Left renal cortex interstitium (tissue), 4 donors: ENCODE measurements at regions not wholly inside any gene's neighbourhood (a gene's known extent, or its start where the extent isn't known, plus 50 kb on each side); places are given as distances from the start of the nearest gene placed in this dataset.
A peak's percentile ranks its signal among the peaks of the same experiment; 100 is the strongest.

Source experiments
- DNase-seq, 4 donors: peaks; one replicate each; pipeline ENCODE4 v3.0.0-alpha.2; 2013; ENCODE audit warnings: low read depth in 4 of 4, low spot score in 2 of 4, missing footprints in 1 of 4

DNA sequence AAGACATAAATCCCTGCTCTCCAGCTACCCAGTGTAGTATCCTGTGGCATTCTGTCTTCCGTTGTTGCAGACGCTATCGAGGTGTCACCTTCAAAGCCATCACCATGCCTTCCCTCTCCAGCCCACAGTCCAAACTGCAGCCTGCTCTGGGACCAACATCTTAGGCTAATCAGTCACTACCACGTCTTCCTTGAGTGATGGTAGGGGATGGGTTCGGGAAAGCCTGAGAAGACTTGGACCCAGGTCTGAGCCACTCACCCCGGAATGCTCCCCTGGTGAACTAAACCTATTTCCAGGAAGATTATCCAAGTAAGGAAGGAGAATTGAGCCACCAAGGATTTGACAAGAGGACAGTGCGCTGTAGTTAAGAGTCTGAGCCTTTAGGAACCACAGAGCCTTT lies 52.9 kb upstream of the IRX1 start:
- no peak for DNase-seq

GRCh38 chr5:3542158-3542557 lies 53.5 kb upstream of the IRX1 start:
- DNase-seq: no peak

- DNase-seq: no peak
These were observed 56.7 kb upstream of the IRX1 start for GRCh38 chr5:3538886-3539285.

- DNase-seq: no peak
These were observed 57.7 kb upstream of the IRX1 start for GRCh38 chr5:3537942-3538341.

- no peak for DNase-seq
These were observed 60.0 kb upstream of the IRX1 start for GRCh38 chr5:3535414-3536211.

- no peak for DNase-seq
These were observed 60.6 kb upstream of the IRX1 start for GRCh38 chr5:3534997-3535396.

DNA sequence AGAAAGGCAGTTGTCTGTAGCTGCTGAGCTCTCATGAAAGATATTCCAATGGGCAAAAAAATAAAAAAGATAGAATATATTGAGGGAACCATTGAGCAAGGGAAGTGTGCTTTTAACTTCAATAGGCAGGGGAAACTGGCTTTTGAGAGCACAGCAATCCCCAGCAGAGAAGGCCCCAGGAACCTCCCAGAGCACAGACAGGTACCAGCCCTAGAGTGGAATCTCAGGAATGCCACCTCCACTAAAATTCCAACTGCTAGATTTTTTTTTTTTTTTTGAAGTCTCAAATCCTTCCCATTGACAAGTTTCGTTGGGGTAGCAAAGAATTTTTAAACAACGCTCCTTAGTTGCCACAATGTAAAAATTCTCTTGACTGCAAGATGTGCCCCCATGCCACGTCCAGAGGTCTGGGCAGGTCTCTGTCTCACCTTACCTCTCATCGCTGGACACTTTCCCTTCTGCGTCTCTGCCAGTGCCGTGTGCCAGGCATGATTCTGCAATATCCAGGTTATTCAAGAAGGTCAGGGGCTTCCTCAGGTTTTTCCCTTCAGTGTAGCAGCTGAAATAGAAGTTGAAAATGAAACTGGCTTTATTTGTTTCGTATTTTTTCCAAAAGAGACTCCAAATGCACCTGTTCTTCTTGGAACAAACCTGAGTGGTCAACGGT lies 64.2 kb upstream of the IRX1 start:
- DNase-seq: no peak

DNA sequence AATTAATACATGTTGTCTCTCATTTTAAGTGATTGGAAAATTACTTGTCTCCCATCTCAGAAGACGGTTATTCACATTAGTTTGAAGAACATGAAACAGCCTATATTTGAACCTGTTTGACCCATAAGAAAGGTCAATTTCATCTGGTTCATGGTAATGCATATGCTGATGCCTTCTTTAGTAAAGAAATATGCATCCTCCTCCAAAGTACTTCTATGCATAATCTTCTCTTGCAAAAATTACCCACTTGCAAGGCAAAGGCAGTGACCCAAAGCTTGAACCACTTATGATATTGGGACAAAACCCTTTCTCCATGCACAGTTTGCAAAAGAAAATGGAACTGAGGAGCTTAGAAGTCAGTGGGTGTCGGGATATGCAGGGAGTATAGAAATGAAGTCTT lies 65.4 kb upstream of the IRX1 start:
- no peak for DNase-seq

GRCh38 chr5:3526551-3527185 lies 69.0 kb upstream of the IRX1 start:
- no peak for DNase-seq

- no peak for DNase-seq
These were observed 73.1 kb upstream of the IRX1 start for GRCh38 chr5:3522491-3522890.

- DNase-seq: no peak
These were observed 77.1 kb upstream of the IRX1 start for GRCh38 chr5:3518576-3518975.

DNA sequence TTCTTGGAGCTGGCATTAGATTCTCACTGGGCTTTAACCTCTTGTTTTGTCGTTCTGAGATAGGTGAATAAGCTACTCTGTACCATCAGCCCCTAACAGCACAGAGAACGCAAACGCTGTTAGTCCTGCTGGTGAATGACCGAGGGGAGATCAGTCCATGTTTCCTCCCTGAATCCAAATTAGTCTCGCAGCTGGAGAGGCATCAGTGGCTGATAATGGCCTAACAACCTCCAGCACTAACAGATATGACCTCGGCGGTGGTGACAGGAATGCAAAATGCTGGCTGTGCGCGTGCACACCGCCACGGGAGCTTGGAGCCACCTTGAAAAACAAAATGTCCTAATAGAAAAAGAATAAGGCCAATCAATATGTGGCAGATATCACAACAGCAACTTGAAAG lies 77.6 kb upstream of the IRX1 start:
- no peak for DNase-seq

DNA sequence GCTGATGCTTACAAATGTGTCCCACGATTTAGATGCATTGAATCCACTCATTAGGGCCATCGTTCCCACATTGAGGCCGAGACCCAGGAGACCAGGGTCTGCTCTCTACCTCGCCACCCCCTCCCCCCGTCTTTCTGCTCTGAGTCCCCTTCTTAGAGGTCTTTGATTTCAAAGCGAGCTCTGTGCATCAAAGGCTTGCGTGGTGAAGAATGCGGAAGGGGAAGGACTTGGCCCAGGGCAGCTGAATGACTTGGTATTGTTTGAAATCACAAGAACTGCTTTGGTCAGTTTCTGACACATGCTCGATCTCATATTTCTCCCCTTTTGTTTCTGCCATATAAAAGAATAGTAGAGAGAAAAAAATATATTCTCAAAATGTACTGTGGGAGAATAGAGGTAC lies 78.3 kb upstream of the IRX1 start:
- DNase-seq: no peak

GRCh38 chr5:3512361-3513095 lies 83.1 kb upstream of the IRX1 start:
- DNase-seq: peak in 1 of 4 donors; percentile 17

GRCh38 chr5:3511934-3512333 lies 83.7 kb upstream of the IRX1 start:
- peak in 1 of 4 donors; percentile 7 for DNase-seq

DNA sequence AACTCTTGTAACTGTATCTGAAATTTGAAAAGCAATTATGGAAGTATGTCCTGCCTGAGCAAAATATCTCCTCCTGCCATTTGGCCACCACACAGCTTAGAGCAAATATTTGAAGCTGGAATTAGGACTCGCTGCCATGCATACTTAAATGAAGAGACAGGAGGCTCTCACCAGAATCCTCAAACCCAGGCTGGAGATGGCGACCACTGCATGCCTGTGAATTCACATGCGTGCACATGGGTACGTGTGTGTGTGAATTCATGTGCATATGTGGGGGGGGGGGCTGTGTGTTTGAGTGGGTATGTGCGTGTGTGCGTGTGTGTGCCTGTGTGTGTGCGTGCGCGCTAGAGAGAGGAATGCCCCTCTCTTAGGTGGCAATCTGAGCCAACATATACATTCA lies 84.1 kb upstream of the IRX1 start:
- no peak for DNase-seq

- peak in 1 of 4 donors; percentile 12 for DNase-seq
These were observed 84.8 kb upstream of the IRX1 start for GRCh38 chr5:3510642-3511417.

DNA sequence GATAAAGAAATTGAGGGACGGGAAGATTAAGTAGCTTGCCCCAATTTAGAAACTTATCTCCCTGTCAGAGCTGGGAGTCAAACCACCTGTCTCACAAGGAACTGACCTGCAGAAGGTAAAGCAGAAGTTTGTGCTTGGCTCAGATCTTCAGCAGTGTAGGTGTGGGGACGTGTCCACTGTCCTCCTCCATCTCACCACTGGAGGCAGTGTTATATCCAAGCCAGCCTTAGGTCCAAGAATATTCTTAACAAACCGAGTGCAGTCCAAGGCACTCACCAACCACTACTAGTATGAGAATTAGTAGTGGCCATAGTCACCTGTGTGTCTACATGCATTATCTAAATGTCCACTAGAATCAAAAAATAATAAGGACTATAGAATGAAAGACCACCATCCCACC lies 86.3 kb upstream of the IRX1 start:
- no peak for DNase-seq

DNA sequence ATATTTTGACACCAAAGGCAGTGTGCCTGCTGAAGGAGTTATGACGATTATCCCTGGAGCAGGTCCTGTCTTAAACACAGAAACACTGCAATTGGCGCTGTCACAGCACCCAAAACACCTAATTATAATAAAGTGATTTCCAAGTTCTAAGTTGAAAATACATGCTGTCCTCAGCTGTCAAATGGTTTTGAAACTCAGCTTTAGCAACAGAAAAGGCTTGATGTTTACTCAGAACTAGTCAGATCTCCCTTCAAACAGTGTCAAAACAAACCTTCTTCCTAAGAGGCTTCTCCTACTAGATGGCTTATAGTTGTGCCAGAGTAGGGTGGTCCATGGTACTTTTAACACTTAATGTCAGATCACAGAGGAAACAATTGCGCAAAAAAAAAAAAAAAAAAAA lies 87.2 kb upstream of the IRX1 start:
- no peak for DNase-seq

- DNase-seq: no peak
These were observed 104.6 kb upstream of the IRX1 start for GRCh38 chr5:3490957-3491507.
